ENCODE measurements at regions not wholly inside any gene's neighbourhood (a gene's known extent, or its start where the extent isn't known, plus 50 kb on each side); places are given as distances from the start of the nearest gene placed in this dataset.

GRCh38 chr5:125106881-125107280 is 360.4 kb upstream of the ZNF608 start:
- no peak for DNase-seq

GRCh38 chr5:125109293-125109692 is 362.9 kb upstream of the ZNF608 start:
- no peak for DNase-seq

DNA sequence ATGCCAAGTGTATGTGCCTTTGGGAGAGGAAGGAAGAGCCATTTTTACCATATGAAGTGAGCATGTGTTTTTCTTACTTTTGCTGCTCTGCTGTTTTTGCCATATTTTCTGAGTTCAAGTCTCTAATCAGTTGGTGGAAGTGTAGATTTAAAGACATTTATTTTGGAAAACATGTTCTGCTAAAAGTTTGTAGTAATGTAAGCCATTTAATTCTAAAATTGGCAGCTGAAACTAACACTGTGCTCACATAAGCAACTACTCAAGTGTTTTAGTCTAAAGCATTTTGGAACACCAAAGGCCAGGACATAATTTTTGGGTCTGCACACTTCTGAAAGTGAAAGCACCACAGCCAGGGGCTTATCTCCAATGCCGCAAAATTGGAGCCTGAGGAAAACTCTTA is 363.4 kb upstream of the ZNF608 start:
- no peak for DNase-seq

DNA sequence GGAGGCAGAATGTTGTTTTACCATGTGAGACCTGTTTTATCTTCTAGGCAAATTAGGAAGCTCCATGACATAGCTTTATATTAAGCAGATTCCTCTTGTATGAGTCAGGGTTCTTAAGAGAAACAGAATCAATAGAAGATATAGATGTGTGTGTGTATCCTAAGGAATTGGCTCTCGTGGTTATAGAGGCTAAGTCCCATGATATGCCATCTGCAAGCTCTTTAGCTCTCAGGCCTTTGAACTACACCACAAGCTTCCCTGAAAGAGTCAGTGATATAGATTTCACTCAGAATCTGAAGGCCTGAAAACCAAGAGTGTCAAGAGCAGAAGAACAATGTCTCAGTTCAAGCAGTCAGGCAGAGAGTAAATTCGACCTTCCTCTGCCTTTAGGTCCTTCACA is 365.8 kb upstream of the ZNF608 start:
- no peak for DNase-seq

DNA sequence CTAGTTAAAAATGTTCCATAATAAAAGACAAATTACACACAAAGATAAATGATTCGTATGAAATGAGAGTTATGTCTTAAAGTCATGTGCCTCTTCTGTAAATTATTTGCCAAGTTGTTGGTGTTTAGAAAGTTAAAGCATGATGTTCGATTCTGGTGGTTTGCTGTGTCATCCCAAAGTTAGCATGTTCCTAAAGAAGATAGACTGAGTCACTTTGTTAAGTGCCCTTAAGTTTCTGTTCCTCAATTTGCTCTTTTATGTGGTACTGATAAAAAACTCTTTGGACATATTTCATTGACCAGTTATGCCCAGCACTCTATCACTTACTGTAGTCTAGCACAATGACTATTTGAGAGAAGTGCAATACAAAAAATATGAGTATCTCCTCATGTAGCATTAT is 366.9 kb upstream of the ZNF608 start:
- no peak for DNase-seq

DNA sequence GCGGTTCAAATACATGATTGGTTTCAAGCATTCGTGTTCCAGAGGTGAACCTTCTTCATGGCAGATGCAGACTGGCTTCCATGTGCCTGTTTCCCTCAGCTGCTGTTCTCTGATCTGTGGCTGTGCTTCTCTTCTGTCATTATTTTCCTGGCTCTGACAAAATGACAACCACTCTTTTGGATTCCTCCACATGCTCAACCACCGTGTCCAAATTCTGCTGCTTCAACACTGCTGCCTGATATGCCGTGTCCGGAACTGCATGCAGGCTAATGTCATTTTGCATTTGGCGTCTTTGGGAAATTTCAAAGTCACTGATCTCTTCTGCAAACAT is 368.7 kb upstream of the ZNF608 start:
- no peak for DNase-seq

GRCh38 chr5:125117566-125117965 is 371.1 kb upstream of the ZNF608 start:
- DNase-seq, result no peak

- no peak for DNase-seq
These were observed 373.6 kb upstream of the ZNF608 start for GRCh38 chr5:125120012-125120411.

GRCh38 chr5:125125031-125125823 is 378.8 kb upstream of the ZNF608 start:
- no peak for DNase-seq

DNA sequence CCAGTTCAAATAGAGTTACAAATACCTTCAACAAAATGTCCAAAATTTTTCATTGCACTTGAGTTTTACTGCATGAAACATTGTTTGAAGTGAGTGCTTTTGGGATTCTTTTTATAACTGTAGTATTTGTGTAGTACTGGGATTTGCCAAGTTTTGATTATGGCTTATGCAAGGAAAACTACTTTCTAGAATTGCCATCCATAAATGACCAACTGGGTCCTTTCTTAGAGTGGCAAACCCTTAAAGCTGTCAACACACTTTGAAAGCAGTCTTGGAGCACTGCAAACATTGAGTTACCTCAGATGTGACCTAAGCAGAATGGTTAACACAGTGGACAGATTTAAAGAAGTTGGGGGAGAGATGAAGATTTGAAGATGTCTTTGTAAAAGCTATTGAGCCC is 379.6 kb upstream of the ZNF608 start:
- no peak for DNase-seq

DNA sequence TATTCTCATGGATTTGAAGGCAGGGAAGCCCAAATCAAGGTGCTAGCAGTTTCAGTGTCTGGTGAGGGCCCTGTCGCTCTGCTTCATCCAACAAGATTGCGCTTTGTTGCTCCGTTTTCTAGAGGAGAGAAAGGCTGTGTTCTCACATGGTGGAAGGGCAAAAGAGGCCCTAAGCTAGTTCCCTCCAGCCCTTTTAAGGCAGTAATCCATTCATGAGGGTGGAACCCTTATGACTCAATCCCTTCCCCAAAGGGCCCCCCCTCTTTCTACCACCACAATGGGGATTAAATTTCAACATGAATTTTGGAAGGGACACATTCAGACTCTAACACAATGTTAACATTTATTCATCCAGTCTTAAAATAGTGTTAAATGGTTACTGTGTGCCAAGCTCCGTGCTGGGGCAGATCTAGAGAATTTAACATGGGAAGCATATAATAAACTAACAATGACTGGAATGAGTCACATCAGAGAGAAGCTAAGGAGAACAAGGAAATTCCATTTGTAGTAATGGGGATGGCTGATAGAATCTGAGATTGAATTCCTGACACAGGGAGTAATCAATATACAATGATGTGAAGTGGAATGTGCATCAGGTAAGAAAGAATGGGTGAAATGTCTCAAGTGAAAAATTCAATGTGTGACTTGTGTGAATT is 382.8 kb upstream of the ZNF608 start:
- no peak for DNase-seq

- no peak for DNase-seq
These were observed 384.2 kb upstream of the ZNF608 start for GRCh38 chr5:125130591-125130990.

- no peak for DNase-seq
These were observed 388.0 kb upstream of the ZNF608 start for GRCh38 chr5:125134216-125135081.

DNA sequence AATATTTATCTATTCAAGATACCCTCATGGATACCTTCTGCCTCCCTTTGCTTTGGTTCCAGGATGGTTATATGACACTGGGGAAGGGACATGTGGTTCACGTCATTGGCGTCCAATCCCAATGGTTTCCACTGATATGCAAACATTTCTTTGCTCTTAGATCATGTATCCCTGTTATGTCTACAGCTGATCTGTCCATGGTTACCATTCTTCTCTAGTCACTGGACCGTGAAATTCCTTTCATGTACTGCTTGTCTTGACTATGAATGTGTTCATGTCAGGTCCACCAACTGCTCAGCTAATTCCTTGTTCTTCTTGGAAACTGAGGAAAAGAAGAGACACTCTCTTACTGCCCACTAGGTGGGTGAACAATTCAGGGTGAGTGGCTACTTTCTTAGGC is 391.1 kb upstream of the ZNF608 start:
- no peak for DNase-seq

GRCh38 chr5:125138266-125138665 is 391.8 kb upstream of the ZNF608 start:
- no peak for DNase-seq

- DNase-seq, result no peak
These were observed 393.2 kb upstream of the ZNF608 start for GRCh38 chr5:125139590-125139989.

GRCh38 chr5:125140220-125140619 is 393.8 kb upstream of the ZNF608 start:
- no peak for DNase-seq

DNA sequence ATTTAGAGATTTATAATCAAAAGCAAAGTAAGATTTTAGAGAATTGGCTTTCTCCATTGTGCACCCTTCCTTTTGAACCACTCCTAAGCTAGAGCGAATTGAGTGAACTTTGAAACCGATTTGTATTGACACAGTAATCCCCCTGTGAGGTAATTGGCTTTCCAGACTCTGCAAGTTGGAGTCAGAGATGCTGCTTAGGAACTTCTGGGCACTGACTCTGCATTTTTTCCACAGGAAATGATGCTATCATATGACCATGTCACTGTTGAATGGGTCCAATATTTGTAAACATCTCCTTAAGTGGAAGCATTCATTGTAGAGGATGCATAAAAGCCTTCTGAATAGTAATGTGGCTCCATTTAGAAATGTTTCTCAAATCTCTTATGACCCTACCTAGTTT is 394.4 kb upstream of the ZNF608 start:
- DNase-seq, result no peak

DNA sequence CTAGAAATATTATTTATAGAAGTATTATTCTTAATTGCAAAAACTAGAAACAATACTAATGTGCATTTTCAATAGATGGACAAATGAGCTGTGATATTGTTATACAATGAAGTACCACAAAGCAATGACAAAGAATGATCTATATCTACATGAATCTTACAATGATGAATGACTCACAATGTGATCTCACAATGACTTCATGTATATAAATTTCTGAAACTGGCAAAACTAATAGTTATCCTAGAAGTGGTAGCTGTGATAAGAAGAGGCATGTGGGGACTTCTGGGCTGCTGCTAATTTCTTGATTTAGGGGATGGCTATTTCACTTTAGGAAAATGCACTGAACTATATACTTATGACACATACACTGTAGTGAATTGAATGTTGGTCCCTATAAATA is 396.0 kb upstream of the ZNF608 start:
- DNase-seq, result no peak

DNA sequence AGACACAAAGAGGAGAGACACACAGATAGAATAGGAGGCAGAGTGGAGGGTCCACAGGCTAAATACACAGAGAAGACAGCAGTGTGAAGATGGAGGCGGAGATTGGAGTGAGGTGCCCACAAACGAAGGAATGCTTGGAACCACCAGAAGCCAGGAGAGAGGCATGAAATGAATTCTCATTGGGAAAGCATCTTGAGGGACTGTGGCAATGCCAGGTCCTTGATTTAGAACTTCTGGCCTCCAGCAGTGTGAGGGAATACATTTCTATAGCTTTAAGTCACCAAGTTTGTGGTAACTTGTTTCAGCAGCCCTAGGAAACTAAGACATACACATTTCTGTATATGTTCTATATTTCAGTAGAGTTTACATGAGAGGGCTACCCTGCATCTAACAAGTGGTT is 396.6 kb upstream of the ZNF608 start:
- DNase-seq, result no peak

DNA sequence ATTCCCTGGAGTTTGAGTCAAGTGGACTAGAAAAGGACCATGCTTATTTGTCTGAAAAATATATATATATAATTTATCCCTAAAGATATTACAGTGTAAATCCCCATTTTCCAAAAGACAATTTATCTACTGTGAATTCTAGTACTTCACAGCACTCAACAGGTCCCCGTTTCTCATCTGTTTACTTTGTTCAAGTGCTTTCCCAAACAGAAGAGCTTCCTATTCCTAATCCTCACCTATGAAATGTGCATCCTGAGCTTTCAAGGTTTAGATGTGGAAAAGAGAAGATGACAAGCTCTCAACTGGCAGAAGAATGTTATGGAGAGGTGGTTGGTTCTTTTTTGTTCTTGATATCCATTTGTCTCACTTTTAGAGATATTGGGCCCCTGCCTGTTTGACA is 401.6 kb upstream of the ZNF608 start:
- DNase-seq, result no peak

DNA sequence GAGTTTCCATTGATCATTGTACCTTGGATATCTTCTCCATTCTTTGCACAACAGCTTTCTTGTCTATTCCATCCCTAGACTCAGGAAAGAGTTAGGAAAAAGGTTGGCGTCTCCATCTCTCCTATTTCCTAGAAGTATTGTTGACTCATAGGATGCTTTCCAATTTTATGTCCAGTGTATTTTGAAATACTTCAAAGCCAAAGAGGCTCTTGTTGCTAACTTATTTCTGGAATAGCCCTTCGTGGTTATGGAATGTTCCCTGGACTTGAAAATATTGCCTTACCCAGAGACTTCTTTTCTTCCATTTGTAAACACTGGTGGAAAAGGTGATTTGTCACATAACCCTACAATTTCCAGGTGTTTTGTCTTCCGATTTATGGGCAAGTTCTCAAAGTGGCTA is 402.3 kb upstream of the ZNF608 start:
- no peak for DNase-seq

DNA sequence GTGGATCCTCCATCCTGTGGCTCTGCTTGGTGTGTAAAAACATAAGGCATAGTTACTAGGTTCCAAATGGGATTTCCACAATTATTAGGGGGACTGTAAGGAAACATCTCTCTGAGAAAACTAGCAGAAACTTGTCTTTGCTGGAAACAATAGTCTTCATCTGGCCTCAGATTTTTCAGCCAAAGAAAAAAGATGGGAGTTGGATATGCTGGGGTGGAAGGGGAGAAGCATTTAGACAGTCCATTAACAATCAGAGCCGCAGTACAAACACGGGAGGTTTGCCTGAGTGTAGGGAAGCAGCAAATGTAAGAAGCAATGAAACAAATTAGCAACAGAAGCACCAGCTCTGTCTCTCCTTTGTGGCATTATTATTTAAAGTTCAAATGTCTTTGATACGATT is 402.7 kb upstream of the ZNF608 start:
- no peak for DNase-seq

- no peak for DNase-seq
These were observed 403.1 kb upstream of the ZNF608 start for GRCh38 chr5:125149527-125149926.
